Activated T-cell treated with anti-CD3 and anti-CD28 coated beads for 24 hours (primary cell): ENCODE measurements at regions not wholly inside any gene's neighbourhood (a gene's known extent, or its start where the extent isn't known, plus 50 kb on each side); places are given as distances from the start of the nearest gene placed in this dataset.

Experiments used
- DNase-seq: peaks from one replicate; pipeline ENCODE4 v3.0.0-alpha.2; 2020; ENCODE audit warnings: low read depth

GRCh38 chr5:38099205-38100168, 158.9 kb upstream of the EGFLAM start:
- DNase-seq: no peak

DNA sequence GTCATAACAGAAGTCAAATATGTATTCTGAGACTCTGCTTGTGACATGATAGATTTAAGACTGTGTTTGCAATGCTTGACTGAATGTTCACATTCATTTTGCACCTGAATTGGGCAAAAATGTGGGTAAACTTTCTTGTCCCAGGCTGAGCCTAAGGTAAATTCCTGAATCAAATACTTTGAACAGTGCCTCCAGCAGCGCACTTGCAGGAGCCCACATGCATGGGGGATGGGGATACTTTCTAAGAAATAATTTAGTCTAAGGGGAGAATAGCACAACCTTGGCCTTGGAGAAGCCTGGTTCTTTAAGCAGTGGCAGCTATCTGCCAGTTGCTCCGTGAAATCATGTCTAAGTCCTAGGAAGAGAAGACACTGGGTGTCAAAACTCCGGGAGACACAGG, 163.5 kb upstream of the EGFLAM start:
- DNase-seq: no peak

- DNase-seq: no peak
These were observed 164.5 kb upstream of the EGFLAM start for GRCh38 chr5:38093855-38094254.

GRCh38 chr5:38086777-38087176, 171.6 kb upstream of the EGFLAM start:
- no peak for DNase-seq

- no peak for DNase-seq
These were observed 178.5 kb upstream of the EGFLAM start for GRCh38 chr5:38079620-38080402.

DNA sequence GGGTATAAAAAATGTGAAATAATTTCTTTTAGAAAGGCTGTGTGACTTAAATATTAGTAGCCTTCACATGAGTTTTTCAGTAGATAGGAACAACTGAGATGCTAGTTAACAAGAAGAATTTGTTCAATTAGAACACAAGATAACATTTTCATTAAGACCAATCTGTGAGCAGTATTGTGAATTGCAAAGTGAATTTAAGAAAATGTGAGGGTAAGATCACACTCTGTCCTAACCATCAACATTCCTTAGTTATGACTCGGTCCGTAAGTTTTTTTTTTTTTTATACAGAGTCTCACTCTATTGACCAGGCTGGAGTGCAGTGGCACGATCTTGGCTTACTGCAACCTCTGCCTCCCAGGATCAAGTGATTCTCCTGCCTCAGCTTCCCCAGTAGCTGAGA, 180.2 kb upstream of the EGFLAM start:
- no peak for DNase-seq

DNA sequence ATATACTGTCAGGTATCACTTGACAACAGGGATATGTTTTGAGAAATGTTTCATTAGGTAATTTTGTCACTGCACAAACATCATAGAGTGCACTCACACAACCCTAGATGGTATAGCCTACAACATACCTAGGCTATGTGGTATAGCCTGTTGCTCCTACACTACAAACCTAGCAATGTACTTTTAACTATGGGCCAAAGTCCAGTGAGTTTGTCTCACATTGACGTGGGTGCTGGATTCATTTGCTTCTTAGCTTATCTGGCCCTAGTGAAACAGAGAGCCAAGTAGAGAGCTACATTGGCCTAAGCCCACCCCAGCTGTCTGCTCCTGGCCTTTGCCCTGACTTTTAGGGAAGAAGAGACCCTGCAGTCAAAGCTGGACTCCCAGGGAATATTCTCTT, 180.7 kb upstream of the EGFLAM start:
- DNase-seq: no peak

DNA sequence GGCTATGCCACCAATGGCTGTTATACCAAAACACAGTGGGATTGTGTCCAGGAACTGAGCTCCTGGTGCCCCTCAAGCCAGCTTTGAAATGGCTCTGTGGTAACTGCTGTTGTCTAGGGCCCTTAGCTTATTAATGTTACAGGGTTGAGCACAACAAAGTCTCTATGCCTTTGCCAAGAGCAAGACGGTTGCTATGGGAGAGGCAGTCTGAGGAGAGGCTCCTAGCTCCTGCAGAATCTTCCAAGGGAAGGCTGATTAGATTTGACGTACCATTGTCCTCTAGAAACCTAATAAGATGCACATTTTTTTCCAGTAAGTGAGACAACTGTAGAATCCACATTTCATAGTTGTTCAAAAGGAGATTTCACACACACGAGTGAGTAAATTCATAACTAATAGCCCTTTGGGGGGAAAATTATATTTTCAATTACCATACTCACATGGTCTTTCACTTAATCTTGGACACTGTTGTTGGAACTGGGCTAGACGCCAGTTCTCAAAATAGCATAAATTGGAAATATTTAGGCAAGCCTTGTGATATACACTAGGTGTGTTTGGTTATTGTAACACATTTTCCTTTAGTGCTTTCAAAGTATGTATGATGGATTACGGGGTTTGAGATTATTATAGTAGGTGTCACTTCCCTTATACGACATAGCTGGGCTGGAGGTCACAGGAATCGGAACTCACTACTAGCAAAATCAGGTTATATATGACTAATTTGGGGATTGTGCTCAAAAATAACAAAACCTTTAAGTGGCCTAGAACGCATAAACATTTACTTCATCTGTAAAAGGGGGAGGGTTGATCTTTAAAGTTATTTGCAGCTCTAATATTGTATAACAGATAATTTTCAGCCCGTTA, 186.3 kb upstream of the EGFLAM start:
- no peak for DNase-seq

GRCh38 chr5:38070304-38070950, 187.9 kb upstream of the EGFLAM start:
- no peak for DNase-seq

GRCh38 chr5:38069360-38069759, 189.0 kb upstream of the EGFLAM start:
- no peak for DNase-seq

GRCh38 chr5:38060354-38060753, 198.0 kb upstream of the EGFLAM start:
- no peak for DNase-seq

GRCh38 chr5:38059876-38060275, 198.5 kb upstream of the EGFLAM start:
- DNase-seq: no peak

DNA sequence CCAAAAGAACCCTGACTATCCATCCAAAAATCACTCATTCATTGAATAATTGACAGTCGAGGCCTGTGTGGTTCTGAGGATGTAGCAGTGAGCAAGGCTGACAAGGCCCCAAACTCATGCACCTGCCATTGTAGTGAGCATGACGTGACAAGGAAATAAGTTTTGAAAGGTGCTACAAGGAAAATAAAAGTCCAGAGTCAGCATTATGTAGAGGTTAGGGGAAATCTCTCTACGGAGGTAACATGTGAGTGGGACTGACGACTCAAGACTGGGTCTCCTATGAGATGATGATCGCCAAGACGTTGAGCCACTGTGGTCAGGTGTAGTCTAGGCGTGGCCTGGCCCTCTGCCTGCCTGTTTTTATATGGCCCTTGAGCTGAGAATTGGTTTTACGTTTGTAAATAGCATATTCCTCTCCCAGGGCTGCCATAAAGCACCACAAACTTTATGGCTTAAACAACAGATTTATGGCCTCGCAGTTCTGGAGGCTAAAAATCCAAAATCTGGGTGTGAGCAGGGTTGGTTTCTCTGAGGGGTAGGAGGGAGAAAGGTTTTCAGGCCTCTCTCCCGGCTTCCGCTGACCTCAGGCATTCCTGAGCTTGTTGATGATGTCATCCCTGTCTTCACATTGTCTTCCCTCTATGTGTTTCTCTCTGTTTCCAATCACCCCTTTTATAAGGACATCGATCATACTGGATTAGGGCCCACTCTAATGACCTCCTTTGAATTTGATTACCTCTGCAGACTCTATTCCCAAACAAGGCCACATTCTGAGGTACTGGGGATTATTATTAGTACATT, 206.4 kb upstream of the EGFLAM start:
- no peak for DNase-seq

GRCh38 chr5:38048400-38048799, 208.6 kb upstream of the GDNF start:
- no peak for DNase-seq

- DNase-seq: no peak
These were observed 206.3 kb upstream of the GDNF start for GRCh38 chr5:38046103-38046502.

- no peak for DNase-seq
These were observed 205.6 kb upstream of the GDNF start for GRCh38 chr5:38045446-38045845.

DNA sequence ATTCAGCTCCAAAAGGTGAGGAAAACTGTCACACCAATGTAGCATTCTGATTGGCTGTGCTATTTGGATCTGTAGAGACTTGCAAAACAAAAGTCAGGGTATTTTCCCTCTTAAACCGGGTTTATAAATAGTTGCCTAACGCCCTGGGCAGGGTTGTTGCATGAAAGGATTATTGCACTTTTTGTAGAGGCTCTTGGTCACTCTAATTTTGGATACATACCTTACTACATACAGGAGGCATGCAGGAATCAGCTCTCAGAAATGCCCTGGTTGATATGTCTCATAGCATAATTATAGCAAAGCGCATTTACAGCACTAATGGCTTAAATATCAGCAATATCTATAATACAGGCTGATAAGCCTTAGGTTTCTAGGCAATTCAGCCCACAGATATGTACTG, 200.0 kb upstream of the GDNF start:
- no peak for DNase-seq

DNA sequence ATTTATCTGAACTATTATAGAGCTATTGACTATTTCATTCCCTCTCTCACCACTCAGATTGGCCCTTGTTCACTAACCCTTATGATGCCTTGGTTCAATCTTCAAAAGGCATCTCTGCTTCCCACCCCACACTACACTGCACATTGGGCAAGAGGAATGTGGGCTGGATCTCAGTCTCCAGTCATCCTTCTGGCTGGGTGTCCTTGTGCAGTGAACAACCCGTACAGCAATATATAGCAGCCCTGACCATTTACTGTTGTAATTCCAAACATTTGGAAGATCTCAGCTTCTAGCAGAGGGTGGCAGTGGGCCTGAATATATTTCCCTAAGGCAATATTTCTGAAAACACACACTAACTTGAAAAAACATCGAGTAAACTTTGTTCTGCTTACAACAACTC, 199.2 kb upstream of the GDNF start:
- no peak for DNase-seq

DNA sequence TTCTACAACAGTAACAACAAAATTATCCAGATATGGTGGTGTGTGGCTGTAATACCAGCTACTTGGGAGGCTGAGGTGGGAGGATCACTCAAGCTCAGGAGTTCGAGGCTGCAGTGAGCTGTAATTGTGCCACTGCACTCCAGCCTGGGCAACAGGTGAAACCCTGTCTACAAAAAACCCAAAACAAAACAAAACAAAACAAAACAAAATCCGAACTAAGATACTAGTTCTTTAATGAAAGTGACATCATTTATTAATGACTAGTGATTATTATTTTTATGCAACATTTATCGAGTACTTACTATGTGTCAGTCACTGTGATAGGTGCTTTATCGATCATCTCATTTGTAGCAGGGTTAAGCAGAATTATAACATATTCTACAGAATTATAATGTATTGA, 196.9 kb upstream of the GDNF start:
- no peak for DNase-seq

- no peak for DNase-seq
These were observed 192.3 kb upstream of the GDNF start for GRCh38 chr5:38032149-38032548.

DNA sequence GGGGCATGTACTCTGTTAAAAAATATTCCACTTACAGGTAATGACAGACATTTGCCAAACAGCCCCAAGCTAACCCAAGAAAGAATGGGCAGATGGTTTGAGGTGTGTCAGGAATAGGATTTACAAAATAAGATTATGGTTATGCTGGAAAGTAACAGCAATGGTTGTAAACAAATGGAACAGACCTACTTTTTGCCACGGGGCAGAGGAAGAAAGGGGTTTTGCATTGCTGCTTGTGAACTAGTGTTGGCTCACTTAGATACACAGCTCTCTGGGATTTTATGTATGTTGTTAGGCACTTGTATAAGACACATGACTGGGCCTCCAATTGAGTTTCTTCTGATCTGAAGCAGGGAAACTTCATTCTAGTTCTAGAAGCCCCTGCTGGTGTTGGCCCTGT, 191.5 kb upstream of the GDNF start:
- DNase-seq: no peak
